GM13977 (cell line): ENCODE measurements at regions not wholly inside any gene's neighbourhood (a gene's known extent, or its start where the extent isn't known, plus 50 kb on each side); places are given as distances from the start of the nearest gene placed in this dataset.

Experiments used
- DNase-seq: peaks from one replicate; pipeline ENCODE4 v3.0.0; 2012; ENCODE audit warnings: low spot score
- CTCF ChIP-seq: IDR thresholded peaks from 2 replicates; pipeline ENCODE4 v1.5.1; 2012; ENCODE audit warnings: mild to moderate bottlenecking, control low read depth; ENCODE audit not compliant: insufficient read depth; ENCODE audit errors: extremely low read depth, missing control alignments
- in situ Hi-C: fragments of 300-500 bp; cut with MboI; formaldehyde crosslinking; loops from one replicate; pipeline ENCODE4 v1.12.0; 2022; ENCODE audit warnings: low sequenced_read_pairs, low pct_unique_long_range_greater_than_20kb, mixed read lengths, inconsistent platforms; ENCODE audit not compliant: unreplicated experiment

- TF ChIP-seq CTCF = no peak
- in situ Hi-C loops = no loop called here
- DNase-seq = peak; percentile 80
These were observed 190.0 kb downstream of the MED10 start for GRCh38 chr5:6188344-6188743.

- TF ChIP-seq CTCF = no peak
- in situ Hi-C loops = no loop called here
- no peak for DNase-seq
These were observed 190.8 kb downstream of the MED10 start for GRCh38 chr5:6187501-6187900.

- no peak for DNase-seq
- in situ Hi-C loops = no loop called here
- no peak for TF ChIP-seq CTCF
These were observed 192.8 kb downstream of the MED10 start for GRCh38 chr5:6185574-6185973.

GRCh38 chr5:6184481-6184880 lies 193.9 kb downstream of the MED10 start:
- no peak for TF ChIP-seq CTCF
- in situ Hi-C loops = no loop called here
- DNase-seq = no peak

GRCh38 chr5:6183391-6184390 lies 194.7 kb downstream of the MED10 start:
- in situ Hi-C loops = no loop called here
- DNase-seq = no peak
- no peak for TF ChIP-seq CTCF

- TF ChIP-seq CTCF = no peak
- no peak for DNase-seq
- in situ Hi-C loops = no loop called here
These were observed 196.0 kb downstream of the MED10 start for GRCh38 chr5:6182271-6182815.
